A549 (cell line): ENCODE measurements at regions not wholly inside any gene's neighbourhood (a gene's known extent, or its start where the extent isn't known, plus 50 kb on each side); places are given as distances from the start of the nearest gene placed in this dataset.

ENCODE experiments used
- ATAC-seq, 2 experiments: fragments of 200-7000 bp in 1 of 2; fragments of >200 bp in 1 of 2; cut with Nextera tagmentation in 1 of 2; cut with Tn5 transposase in 1 of 2; 3 replicates each; pipeline versions ENCODE4 v1.8.0 to v1.9.1; 2018 to 2020; ENCODE audit warnings: mild to moderate bottlenecking in 1 of 2, moderate library complexity in 1 of 2
- CTCF ChIA-PET: fragments of 300-600 bp; sonication (Branson Sonifier 250); formaldehyde crosslinking; extraction: SDS; loops from one replicate; lab custom pipeline; 2021; ENCODE audit warnings: antibody characterized with exemption, inconsistent platforms; lab: Yijun Ruan, JAX
- POLR2A ChIA-PET: fragments of 350-600 bp; formaldehyde crosslinking; extraction: SDS; loops from one replicate; lab custom pipeline; 2021; ENCODE audit warnings: antibody characterized with exemption, inconsistent platforms; lab: Yijun Ruan, JAX
- DNase-seq, 2 experiments: peaks; one replicate each; pipeline versions ENCODE4 v3.0.0 to v3.0.0-alpha.2; 2011 to 2016; ENCODE audit warnings: low read depth in 1 of 2, low spot score in 1 of 2
- FAIRE-seq: peaks from 2 replicates; lab custom pipeline; 2011; peaks lifted over from hg19 to GRCh38; lab: Jason Lieb, UNC
- H3K27ac ChIP-seq, 2 experiments: fragments of >200 bp; sonication (Bioruptor Twin); formaldehyde crosslinking; 3 replicates each; pipeline ENCODE4 v1.5.1; 2016 to 2017
- H3K4me1 ChIP-seq: fragments of >200 bp; sonication (Bioruptor Twin); formaldehyde crosslinking; 3 replicates; pipeline ENCODE4 v1.6.1; 2016
- H3K4me2 ChIP-seq: fragments of >200 bp; sonication (Bioruptor Twin); formaldehyde crosslinking; 3 replicates; pipeline ENCODE4 v1.6.1; 2016
- H3K4me3 ChIP-seq: fragments of >200 bp; sonication (Bioruptor Twin); formaldehyde crosslinking; 3 replicates; pipeline ENCODE4 v1.5.1; 2016
- H3K9me3 ChIP-seq: fragments of >200 bp; sonication (Bioruptor Twin); formaldehyde crosslinking; 3 replicates; pipeline ENCODE4 v1.6.1; 2016
- BHLHE40 ChIP-seq: IDR thresholded peaks from 2 replicates; pipeline ENCODE4 v1.6.1; 2012; ENCODE audit warnings: low read depth, low read length, inconsistent platforms
- CEBPB ChIP-seq, 2 experiments: fragments of >200 bp in 1 of 2; sonication (Bioruptor Twin) in 1 of 2; formaldehyde crosslinking in 1 of 2; IDR thresholded peaks; 2 replicates each; pipeline ENCODE4 v1.6.1; 2012 to 2016
- EHF ChIP-seq: fragments of 250-450 bp; sonication (Bioruptor Pico); IDR thresholded peaks from 2 replicates; pipeline ENCODE4 v1.5.0; 2020; ENCODE audit warnings: mild to moderate bottlenecking
- EHMT2 ChIP-seq: fragments of 200-600 bp; sonication (generic); IDR thresholded peaks from 2 replicates; pipeline ENCODE4 v1.6.1; 2016; ENCODE audit warnings: antibody characterized with exemption, low read depth, mild to moderate bottlenecking, moderate library complexity
- FOSL2 ChIP-seq, 2 experiments: fragments of 450-650 bp in 1 of 2; fragments of >200 bp in 1 of 2; sonication (Bioruptor Twin) in 1 of 2; formaldehyde crosslinking; IDR thresholded peaks; 2 replicates each; pipeline versions ENCODE4 v1.5.0 to v1.6.1; 2016 to 2020; ENCODE audit warnings: mild to moderate bottlenecking in 1 of 2, moderate library complexity in 1 of 2
- GATA3 ChIP-seq: IDR thresholded peaks from 2 replicates; pipeline ENCODE4 v1.6.1; 2012; ENCODE audit warnings: borderline replicate concordance
- HOXB13 ChIP-seq: fragments of 250-450 bp; sonication (Bioruptor Pico); IDR thresholded peaks from 2 replicates; pipeline ENCODE4 v1.5.0; 2020; ENCODE audit warnings: low read depth, mild to moderate bottlenecking, moderate library complexity
- JUNB ChIP-seq: fragments of >200 bp; sonication (Bioruptor Twin); formaldehyde crosslinking; IDR thresholded peaks from 2 replicates; pipeline ENCODE4 v1.6.1; 2016
- MAFK ChIP-seq: fragments of 450-650 bp; IDR thresholded peaks from 2 replicates; pipeline ENCODE4 v1.6.1; 2014; ENCODE audit not compliant: partially characterized antibody
- MAZ ChIP-seq: fragments of 150-350 bp; IDR thresholded peaks from 2 replicates; pipeline ENCODE4 v1.6.1; 2014; ENCODE audit warnings: antibody characterized with exemption, low read depth, low read length, borderline replicate concordance
- NFE2L2 ChIP-seq: fragments of 150-350 bp; conservative IDR thresholded peaks from 2 replicates; pipeline ENCODE4 v1.6.1; 2014; ENCODE audit warnings: low read length
- RAD21 ChIP-seq, 2 experiments: fragments of >200 bp in 1 of 2; sonication (Bioruptor Twin) in 1 of 2; formaldehyde crosslinking in 1 of 2; IDR thresholded peaks in 1 of 2; conservative IDR thresholded peaks in 1 of 2; 2 replicates in 1 of 2; 3 replicates in 1 of 2; pipeline ENCODE4 v1.6.1; 2012 to 2018; ENCODE audit warnings: inconsistent platforms in 1 of 2
- REST ChIP-seq: fragments of 200-600 bp; sonication (generic); IDR thresholded peaks from 2 replicates; pipeline ENCODE4 v1.6.1; 2016; ENCODE audit warnings: antibody characterized with exemption, mild to moderate bottlenecking, moderate library complexity
- SMC3 ChIP-seq: fragments of >200 bp; sonication (Bioruptor Twin); formaldehyde crosslinking; IDR thresholded peaks from 3 replicates; pipeline ENCODE4 v1.6.1; 2018; ENCODE audit warnings: inconsistent platforms
- ZFP36 ChIP-seq: fragments of 450-650 bp; IDR thresholded peaks from 2 replicates; pipeline ENCODE4 v1.6.1; 2014; ENCODE audit warnings: borderline replicate concordance; ENCODE audit not compliant: partially characterized antibody
- ZNF302 ChIP-seq: fragments of 250-450 bp; sonication (Bioruptor Pico); IDR thresholded peaks from 2 replicates; pipeline ENCODE4 v1.9.0; 2021; ENCODE audit warnings: inconsistent platforms, mild to moderate bottlenecking, moderate library complexity
- WGBS: methylation state at CpG from one replicate; pipeline ENCODE4 v1.1.6; 2017; ENCODE audit errors: missing lambda C conversion rate; 5-methylcytosine and 5-hydroxymethylcytosine counted together

- TF ChIP-seq EHMT2: no peak
- TF ChIP-seq, all 56 proteins: peak for 0
Observed at GRCh38 chr7:106420736-106421135, 136.0 kb upstream of the NAMPT start (continued).

GRCh38 chr7:106420210-106420609 is 135.4 kb upstream of the NAMPT start:
- TF ChIP-seq SMC3 (no peak), HOXB13 (CRISPR knock-in tag) (no peak), EHF (no peak), FOSL2 (IDR thresholded peaks at IDR 0.05) (no peak), FOSL2 (CRISPR knock-in tag; IDR thresholded peaks at IDR 0.05) (no peak), BHLHE40 (no peak), MAFK (no peak), GATA3 (no peak), ZFP36 (no peak), MAZ (no peak), ZNF302 (CRISPR knock-in tag) (no peak), RAD21 (conservative IDR thresholded peaks at IDR 0.05 in 1 of 2, IDR thresholded peaks at IDR 0.05 in 1 of 2) (no peak), REST (no peak)
- FAIRE-seq: no peak
- DNase-seq: no peak
- no peak overlapping the region for H3K4me3 ChIP-seq
- H3K4me1 ChIP-seq: peaks cover 39% of the 10 kb centered on the region
- POLR2A ChIA-PET: no interaction called here
- no peak overlapping the region for H3K4me2 ChIP-seq
- WGBS: 50% methylated on average over 2 of the region's 2 CpGs
- peaks cover 15% of the 10 kb centered on the region for H3K9me3 ChIP-seq
- peak overlapping the region; percentile 57 to 90; a peak in 5 of 6 replicates for H3K27ac ChIP-seq
- ATAC-seq: no peak
- CTCF ChIA-PET: interaction anchor here (1.2 kb wide), 1 partner anchor 158 kb away, joined by 3 read pairs; no protein-coding TSS in a partner anchor

GRCh38 chr7:106419455-106420182 is 134.8 kb upstream of the NAMPT start:
- no peak for ATAC-seq
- no peak for TF ChIP-seq JUNB
- peak in 1 of 2 experiments; percentile 13; a peak in 1 of 4 replicates for TF ChIP-seq CEBPB (IDR thresholded peaks at IDR 0.05)
- peaks cover 33% of the 10 kb centered on the region for H3K4me1 ChIP-seq
- peaks cover 15% of the 10 kb centered on the region for H3K9me3 ChIP-seq
- FAIRE-seq: no peak
- no peak overlapping the region for H3K4me2 ChIP-seq
- H3K4me3 ChIP-seq: no peak overlapping the region
- 85% methylated on average over 9 of the region's 9 CpGs for WGBS
- ChIA-PET CTCF (no interaction called here), POLR2A (interaction anchor here (0.8 kb wide), 1 partner anchor 135 kb away, joined by 3 read pairs; the partner anchor contains the start of gene NAMPT)
- DNase-seq: no peak
- peak overlapping the region; percentile 57 to 90; a peak in 5 of 6 replicates for H3K27ac ChIP-seq

- ATAC-seq: no peak
- 71% methylated on average over 2 of the region's 2 CpGs for WGBS
- H3K4me1 ChIP-seq: peaks cover 24% of the 10 kb centered on the region; the same call in 2 of the 3 replicates
- CTCF ChIA-PET: interaction anchor here (0.6 kb wide), 1 partner anchor 16 kb away, joined by 3 read pairs; no protein-coding TSS in a partner anchor
- peaks cover 15% of the 10 kb centered on the region for H3K9me3 ChIP-seq
- TF ChIP-seq NFE2L2: no peak
- TF ChIP-seq ZNF302 (CRISPR knock-in tag): no peak
- TF ChIP-seq, all 56 proteins: peak for 0
- peak overlapping the region; percentile 18 to 57 for H3K27ac ChIP-seq
- no peak overlapping the region for H3K4me3 ChIP-seq
- POLR2A ChIA-PET: interaction anchor here (0.8 to 1.9 kb wide), 2 partner anchors 133 to 134 kb away, joined by 3 to 8 read pairs; partner anchors contain the start of gene NAMPT
- DNase-seq (no peak), FAIRE-seq (no peak)
- H3K4me2 ChIP-seq: peak overlapping the region; percentile 12; the same call in 2 of the 3 replicates
Observed at GRCh38 chr7:106418526-106418925, 133.7 kb upstream of the NAMPT start.
